Subcutaneous abdominal adipose tissue (tissue), 5 donors: ENCODE measurements at regions not wholly inside any gene's neighbourhood (a gene's known extent, or its start where the extent isn't known, plus 50 kb on each side); places are given as distances from the start of the nearest gene placed in this dataset.

Source experiments
- H3K27ac ChIP-seq: one replicate; pipeline ENCODE4 v1.7.0; 2013; ENCODE audit warnings: low read depth, mild to moderate bottlenecking, inconsistent platforms, low read length, moderate library complexity
- H3K27me3 ChIP-seq, 5 donors: one replicate each; pipeline ENCODE4 v1.7.0; 2013; ENCODE audit warnings: low read length in 5 of 5, inconsistent platforms in 1 of 5; ENCODE audit not compliant: control insufficient read depth in 5 of 5, insufficient read depth in 4 of 5
- H3K36me3 ChIP-seq, 5 donors: one replicate each; pipeline ENCODE4 v1.7.0; 2013; ENCODE audit warnings: low read length in 5 of 5; ENCODE audit not compliant: control insufficient read depth in 5 of 5, insufficient read depth in 5 of 5
- H3K4me1 ChIP-seq, 5 donors: one replicate each; pipeline ENCODE4 v1.7.0; 2013; ENCODE audit warnings: low read length in 5 of 5, mild to moderate bottlenecking in 3 of 5, moderate library complexity in 1 of 5; ENCODE audit not compliant: control insufficient read depth in 5 of 5, insufficient read depth in 5 of 5
- H3K4me3 ChIP-seq, 5 donors: one replicate each; pipeline ENCODE4 v1.7.0; 2013; ENCODE audit warnings: low read length in 5 of 5, low read depth in 1 of 5
- H3K9ac ChIP-seq, 5 donors: one replicate each; pipeline ENCODE4 v1.7.0; 2013; ENCODE audit warnings: low read length in 5 of 5, mild to moderate bottlenecking in 4 of 5, moderate library complexity in 3 of 5
- H3K9me3 ChIP-seq, 5 donors: one replicate each; pipeline ENCODE4 v1.7.0; 2013; ENCODE audit warnings: low read length in 5 of 5; ENCODE audit not compliant: control insufficient read depth in 5 of 5
- donor health status: healthy.
- donor health status: healthy.
- donor health status: healthy.
- donor health status: healthy.
- donor health status: healthy.

DNA sequence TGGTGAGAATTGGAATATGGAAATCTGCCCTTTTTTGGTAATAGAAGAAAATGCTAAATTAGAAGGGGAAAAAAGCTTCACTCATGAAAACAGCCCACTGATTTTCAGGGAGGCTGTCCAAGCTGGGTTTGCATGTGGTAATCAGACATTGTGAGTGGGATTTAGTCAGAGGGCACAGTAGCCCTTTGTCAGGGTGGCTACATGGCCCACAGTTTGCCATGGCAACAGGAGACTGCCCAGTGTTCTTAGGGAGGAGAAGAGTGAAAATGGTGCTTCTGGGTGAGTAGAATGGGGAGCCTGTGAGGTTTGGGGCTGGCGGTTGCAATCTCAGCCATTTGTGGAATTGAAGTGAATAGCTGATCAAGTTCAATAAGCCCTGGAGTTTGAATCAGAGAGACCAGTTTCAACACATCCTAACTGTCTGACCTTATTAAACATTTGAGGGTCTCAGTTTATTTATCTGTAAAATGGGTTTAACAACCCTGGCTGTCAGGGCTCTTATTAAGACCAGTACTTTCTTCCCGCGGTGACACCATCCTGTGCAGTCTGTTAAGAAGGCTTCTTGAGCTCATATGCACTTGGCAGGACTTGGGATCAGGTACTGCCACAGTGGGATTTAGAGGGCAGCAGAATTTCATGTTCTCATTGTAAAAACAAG is 107.6 kb upstream of the TNC start:
- no peak overlapping the region for H3K4me3 ChIP-seq

DNA sequence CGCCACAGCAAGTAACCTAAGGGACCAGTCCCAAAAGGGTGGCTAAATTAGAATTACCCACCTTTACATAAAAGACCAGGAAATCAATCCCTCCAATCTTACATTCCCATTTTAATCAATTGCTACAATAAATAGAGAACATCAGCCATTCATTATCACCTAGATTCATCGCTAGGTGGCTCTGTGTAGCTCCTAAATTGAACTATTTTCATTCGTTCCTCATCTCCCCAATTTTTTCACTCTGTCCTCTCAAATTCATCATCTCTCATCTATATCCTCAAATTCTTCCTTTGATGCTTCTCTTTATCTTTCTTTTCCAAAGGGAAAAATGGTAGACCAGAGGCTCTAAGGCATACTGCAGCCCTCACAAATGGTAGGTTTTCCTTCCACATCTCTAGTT is 108.2 kb upstream of the TNC start:
- Histone ChIP-seq H3K36me3 (no peaks in the 10 kb centered on the region), H3K4me3 (no peak overlapping the region), H3K27me3 (no peaks in the 10 kb centered on the region), H3K9me3 (no peaks in the 10 kb centered on the region), H3K9ac (no peak overlapping the region), H3K27ac (no peak overlapping the region), H3K4me1 (no peaks in the 10 kb centered on the region)

More for the DNA sequence above, 107.6 kb upstream of the TNC start:
- Histone ChIP-seq H3K27me3 (no peaks in the 10 kb centered on the region), H3K9me3 (no peaks in the 10 kb centered on the region), H3K4me1 (no peaks in the 10 kb centered on the region), H3K9ac (no peak overlapping the region), H3K36me3 (no peaks in the 10 kb centered on the region), H3K27ac (no peak overlapping the region)

DNA sequence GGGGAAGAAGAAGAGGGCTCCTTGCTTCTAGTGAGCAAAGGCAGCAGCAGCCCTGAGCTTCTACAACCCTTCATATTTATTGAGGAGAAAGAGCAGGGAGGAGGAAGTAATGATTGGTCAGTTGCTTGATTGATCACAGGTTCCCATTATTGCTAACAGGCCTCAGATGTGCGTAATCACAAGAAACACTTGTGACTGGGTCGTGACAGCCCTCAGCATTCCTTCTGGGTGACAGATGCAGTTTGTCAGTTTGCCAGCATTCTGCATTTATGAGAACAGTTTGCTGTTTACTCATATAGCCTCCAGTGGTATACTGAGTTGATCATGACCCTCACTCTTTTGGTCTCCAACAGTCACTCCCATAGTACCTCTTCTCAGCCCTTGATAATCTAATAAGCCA is 111.5 kb upstream of the TNC start:
- Histone ChIP-seq H3K4me1 (no peaks in the 10 kb centered on the region), H3K4me3 (no peak overlapping the region), H3K9ac (no peak overlapping the region), H3K27me3 (no peaks in the 10 kb centered on the region), H3K9me3 (no peaks in the 10 kb centered on the region), H3K36me3 (no peaks in the 10 kb centered on the region), H3K27ac (no peak overlapping the region)

DNA sequence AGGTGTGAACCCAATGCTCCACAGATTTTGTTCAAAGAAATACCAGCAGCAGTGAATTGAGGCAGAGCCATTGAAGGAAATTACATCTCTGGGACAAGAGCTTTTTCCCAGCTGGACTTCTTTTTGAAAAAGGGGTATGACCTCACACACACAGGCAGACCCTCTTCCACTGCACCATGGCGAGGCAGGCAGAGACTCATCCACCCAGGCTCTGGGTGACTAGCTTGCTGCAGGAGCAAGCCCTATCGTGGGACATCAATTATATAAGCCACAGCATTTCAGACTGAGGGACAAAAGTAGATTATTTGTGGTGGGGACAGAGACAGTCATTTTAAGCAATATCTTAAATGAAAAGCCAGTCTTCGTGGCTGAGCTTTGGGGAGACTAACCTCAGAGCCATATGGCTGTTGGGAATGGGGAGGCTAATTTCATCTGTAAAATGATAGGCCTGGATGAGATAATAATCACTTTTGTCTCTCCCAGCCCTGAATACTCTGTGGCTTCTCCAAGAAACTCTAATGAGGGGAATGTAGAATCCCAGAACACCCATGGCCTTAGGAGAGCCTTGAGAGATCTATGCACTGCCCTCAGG is 113.1 kb upstream of the TNC start:
- Histone ChIP-seq H3K36me3 (no peaks in the 10 kb centered on the region), H3K4me1 (no peaks in the 10 kb centered on the region), H3K9ac (no peak overlapping the region), H3K9me3 (no peaks in the 10 kb centered on the region), H3K4me3 (no peak overlapping the region), H3K27me3 (no peaks in the 10 kb centered on the region), H3K27ac (no peak overlapping the region)

DNA sequence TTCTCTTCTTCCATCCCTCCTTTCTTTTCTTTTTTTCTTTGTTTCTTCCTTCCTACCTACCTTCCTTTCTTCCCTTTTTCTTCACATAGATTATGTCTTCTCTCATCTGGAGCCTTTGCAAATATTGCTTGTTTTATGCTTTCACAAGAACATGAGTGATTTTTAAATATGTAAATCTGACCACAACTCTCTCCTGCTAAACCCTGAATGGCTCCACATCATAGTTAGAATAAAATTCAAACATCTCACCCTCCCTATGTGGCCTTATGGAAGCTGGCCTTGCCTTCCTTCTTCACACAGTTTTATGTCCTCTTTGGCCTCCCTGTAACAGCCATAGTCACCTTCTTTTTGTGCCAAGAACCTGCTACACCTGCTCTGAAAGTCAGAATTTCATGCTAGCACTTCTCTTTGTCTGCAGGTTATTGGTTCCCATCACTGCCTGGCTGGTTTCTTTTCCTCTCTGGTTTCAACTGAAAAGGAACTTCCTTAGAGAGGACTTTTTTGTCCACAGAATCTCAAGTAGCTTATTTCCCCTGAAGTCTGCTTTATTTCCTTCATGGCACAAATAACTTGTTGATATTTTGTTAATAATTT is 114.3 kb upstream of the TNC start:
- Histone ChIP-seq H3K27ac (no peak overlapping the region), H3K36me3 (no peaks in the 10 kb centered on the region), H3K9me3 (no peaks in the 10 kb centered on the region), H3K4me1 (peaks cover 0 to 5% (median 0%) of the 10 kb centered on the region in 5 donors), H3K4me3 (no peak overlapping the region), H3K27me3 (no peaks in the 10 kb centered on the region), H3K9ac (no peak overlapping the region)

DNA sequence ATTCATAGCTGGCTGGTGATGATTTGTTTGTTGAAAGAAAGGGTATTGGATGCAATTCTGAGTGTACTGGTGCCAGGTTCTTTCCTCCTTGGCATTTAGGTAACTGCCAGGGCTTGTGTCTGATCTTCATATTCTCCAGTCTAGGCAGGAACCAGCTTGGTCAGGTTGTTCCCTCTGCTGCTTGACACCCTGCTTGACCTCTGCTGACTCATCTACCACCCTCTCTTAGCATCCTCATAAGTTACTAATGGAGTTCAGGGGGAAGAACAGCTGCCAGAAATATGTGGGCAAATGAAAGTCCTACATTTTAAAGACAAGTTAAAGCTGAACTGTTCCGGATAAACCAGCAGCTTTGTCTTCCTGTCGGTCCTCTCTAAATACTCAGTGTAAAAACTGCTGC is 116.1 kb upstream of the TNC start:
- Histone ChIP-seq H3K9ac (no peak overlapping the region), H3K4me1 (peaks cover 0 to 9% (median 7%) of the 10 kb centered on the region in 5 donors), H3K36me3 (no peaks in the 10 kb centered on the region), H3K27ac (no peak overlapping the region), H3K4me3 (no peak overlapping the region), H3K9me3 (no peaks in the 10 kb centered on the region), H3K27me3 (no peaks in the 10 kb centered on the region)

DNA sequence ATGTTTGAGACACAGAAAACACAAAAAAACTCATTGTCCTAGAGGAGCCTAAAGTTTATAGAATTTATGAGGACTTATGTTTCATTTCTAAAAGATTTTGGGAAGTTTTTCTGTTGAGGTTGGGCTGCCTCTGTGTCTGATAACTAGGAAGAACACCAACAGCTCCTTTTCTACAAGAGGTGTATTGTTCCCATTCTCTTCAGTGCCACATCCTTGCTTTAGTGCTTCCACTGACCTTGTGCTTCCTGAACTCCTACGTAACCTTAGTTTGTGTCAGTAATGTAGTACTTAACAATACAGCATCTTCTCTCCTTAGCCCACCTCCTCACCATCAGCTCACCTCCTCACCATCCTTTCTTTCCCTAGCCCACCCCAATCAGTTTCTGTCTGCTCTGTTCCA is 117.3 kb upstream of the TNC start:
- no peaks in the 10 kb centered on the region for H3K9me3 ChIP-seq
- H3K27ac ChIP-seq, result no peak overlapping the region
- H3K27me3 ChIP-seq, result no peaks in the 10 kb centered on the region
- H3K36me3 ChIP-seq, result no peaks in the 10 kb centered on the region
- no peak overlapping the region for H3K9ac ChIP-seq
- H3K4me1 ChIP-seq, result peaks cover 0 to 9% (median 7%) of the 10 kb centered on the region in 5 donors
- no peak overlapping the region for H3K4me3 ChIP-seq

DNA sequence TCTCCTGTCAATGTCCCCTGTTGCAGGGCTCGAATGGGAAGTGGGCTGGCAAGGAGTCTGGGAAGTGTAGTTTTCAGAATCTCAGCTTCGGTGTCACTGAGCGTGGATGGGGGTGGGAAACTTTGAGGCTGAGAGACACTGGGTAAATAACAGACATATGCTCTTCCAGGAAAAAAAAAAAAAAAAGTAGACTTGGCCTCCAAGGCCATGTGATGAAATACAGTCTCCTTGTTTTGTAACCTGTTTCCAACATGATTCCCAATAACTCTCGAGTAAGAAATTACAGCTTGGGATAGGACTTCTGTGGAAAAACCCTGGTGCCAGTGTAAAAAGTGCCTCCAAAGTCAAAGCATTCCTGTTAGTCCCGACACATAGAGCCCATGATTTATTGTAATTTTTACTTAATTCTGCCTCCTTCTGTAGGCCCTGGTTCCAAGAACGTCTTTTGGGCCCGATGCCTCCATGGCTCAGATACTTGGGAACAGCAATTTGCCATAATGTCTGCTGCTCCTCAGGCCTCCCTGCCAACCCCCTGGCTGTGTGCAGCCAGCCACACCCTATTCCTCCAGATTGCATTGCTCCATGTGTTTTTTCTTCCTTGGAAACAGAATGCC is 119.5 kb upstream of the TNC start:
- H3K36me3 ChIP-seq, result no peaks in the 10 kb centered on the region
- peak overlapping the region; percentile 65 for H3K27ac ChIP-seq
- no peaks in the 10 kb centered on the region for H3K9me3 ChIP-seq
- H3K9ac ChIP-seq, result peak overlapping the region in 1 of 5 donors; percentile 49
- no peak overlapping the region for H3K4me3 ChIP-seq
- no peaks in the 10 kb centered on the region for H3K27me3 ChIP-seq
- H3K4me1 ChIP-seq, result peaks cover 0 to 9% (median 7%) of the 10 kb centered on the region in 5 donors

DNA sequence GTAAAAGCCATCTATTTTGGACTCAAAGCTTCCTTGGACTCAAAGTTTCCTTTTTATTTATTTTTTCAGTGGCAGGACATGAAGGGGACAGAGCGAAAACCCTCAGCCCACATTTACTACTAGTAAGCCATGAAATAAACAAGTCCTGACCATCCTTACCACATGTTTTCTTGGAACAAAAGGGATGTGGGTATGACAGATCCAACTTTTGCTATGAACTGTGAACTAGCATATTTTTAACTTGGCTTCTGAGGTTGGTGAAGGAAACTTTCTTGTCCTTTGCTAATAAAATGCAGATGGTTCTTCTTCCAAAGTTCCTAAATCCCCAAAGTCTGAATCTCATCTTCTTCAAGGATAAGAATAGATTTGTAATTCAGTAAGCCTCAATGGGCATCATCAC is 122.7 kb upstream of the TNC start:
- H3K4me1 ChIP-seq, result peaks cover 0 to 9% (median 7%) of the 10 kb centered on the region in 5 donors
- no peak overlapping the region for H3K27ac ChIP-seq
- no peaks in the 10 kb centered on the region for H3K27me3 ChIP-seq
- H3K4me3 ChIP-seq, result no peak overlapping the region
- H3K36me3 ChIP-seq, result no peaks in the 10 kb centered on the region
- no peaks in the 10 kb centered on the region for H3K9me3 ChIP-seq
- no peak overlapping the region for H3K9ac ChIP-seq

DNA sequence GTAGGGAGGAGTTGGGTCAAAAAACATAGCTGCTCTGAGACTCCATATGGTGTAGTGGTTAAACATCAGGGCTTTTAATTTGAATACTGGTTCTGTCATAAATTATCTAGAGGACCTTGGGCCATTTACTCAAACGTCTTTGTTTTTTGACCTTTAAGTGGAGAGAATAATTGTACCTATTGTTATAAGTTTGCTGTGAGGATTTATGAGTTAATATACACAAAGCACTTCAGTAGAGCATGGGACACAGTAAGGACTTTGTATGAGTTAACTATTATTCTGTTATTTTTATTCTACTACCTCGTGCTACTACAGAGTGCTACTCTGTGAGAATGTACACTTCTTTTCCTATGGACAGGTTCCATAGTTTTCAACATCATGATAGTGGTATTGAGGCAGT is 123.7 kb upstream of the TNC start:
- Histone ChIP-seq H3K27ac (no peak overlapping the region), H3K4me3 (no peak overlapping the region), H3K36me3 (no peaks in the 10 kb centered on the region), H3K27me3 (no peaks in the 10 kb centered on the region), H3K9ac (no peak overlapping the region), H3K4me1 (peaks cover 0 to 9% (median 7%) of the 10 kb centered on the region in 5 donors), H3K9me3 (no peaks in the 10 kb centered on the region)
